ENCODE measurements at regions not wholly inside any gene's neighbourhood (a gene's known extent, or its start where the extent isn't known, plus 50 kb on each side); places are given as distances from the start of the nearest gene placed in this dataset.

GRCh38 chr4:128470492-128471053 lies 183.0 kb upstream of the PGRMC2 start (continued):
- no peak for TF ChIP-seq ZNF655 (CRISPR knock-in tag; IDR thresholded peaks at IDR 0.05)
- no peak for TF ChIP-seq DDX20 (tag; IDR thresholded peaks at IDR 0.05; ENCODE audit: low read depth)
- TF ChIP-seq SRSF3 (IDR thresholded peaks at IDR 0.05; ENCODE audit: insufficient read depth, low read length), result no peak
- TF ChIP-seq CAMTA2 (CRISPR knock-in tag; conservative IDR thresholded peaks at IDR 0.05), result no peak
- TF ChIP-seq RBM34 (IDR thresholded peaks at IDR 0.05; ENCODE audit: borderline replicate concordance, insufficient read depth, low read length), result no peak
- TF ChIP-seq HLTF (IDR thresholded peaks at IDR 0.05), result no peak
- TF ChIP-seq ZNF146 (CRISPR knock-in tag; IDR thresholded peaks at IDR 0.05; ENCODE audit: unreplicated experiment), result no peak
- TF ChIP-seq C11orf30 (IDR thresholded peaks at IDR 0.05; ENCODE audit: low read depth), result peak; percentile 83
- TF ChIP-seq NFE2 (IDR thresholded peaks at IDR 0.05; ENCODE audit: low read depth), result peak; percentile 52
- TF ChIP-seq HCFC1 (IDR thresholded peaks at IDR 0.05; ENCODE audit: low read depth, low read length), result no peak
